Stimulated activated CD8-positive, alpha-beta memory T cell treated with anti-CD3 and anti-CD28 coated beads, Interleukin-2, amount 100 ng/mL, for 48 hours (primary cell): ENCODE measurements at regions not wholly inside any gene's neighbourhood (a gene's known extent, or its start where the extent isn't known, plus 50 kb on each side); places are given as distances from the start of the nearest gene placed in this dataset.
"Not testable (repeated sequence)": the region's sequence is repeated elsewhere in the genome, so short reads cannot be mapped to it uniquely, and the experiment has no call there.

Experiments
- DNase-seq, 2 donors: peaks; one replicate each; pipeline ENCODE4 v3.0.0-alpha.2; 2020; ENCODE audit warnings: low read depth in 2 of 2

DNA sequence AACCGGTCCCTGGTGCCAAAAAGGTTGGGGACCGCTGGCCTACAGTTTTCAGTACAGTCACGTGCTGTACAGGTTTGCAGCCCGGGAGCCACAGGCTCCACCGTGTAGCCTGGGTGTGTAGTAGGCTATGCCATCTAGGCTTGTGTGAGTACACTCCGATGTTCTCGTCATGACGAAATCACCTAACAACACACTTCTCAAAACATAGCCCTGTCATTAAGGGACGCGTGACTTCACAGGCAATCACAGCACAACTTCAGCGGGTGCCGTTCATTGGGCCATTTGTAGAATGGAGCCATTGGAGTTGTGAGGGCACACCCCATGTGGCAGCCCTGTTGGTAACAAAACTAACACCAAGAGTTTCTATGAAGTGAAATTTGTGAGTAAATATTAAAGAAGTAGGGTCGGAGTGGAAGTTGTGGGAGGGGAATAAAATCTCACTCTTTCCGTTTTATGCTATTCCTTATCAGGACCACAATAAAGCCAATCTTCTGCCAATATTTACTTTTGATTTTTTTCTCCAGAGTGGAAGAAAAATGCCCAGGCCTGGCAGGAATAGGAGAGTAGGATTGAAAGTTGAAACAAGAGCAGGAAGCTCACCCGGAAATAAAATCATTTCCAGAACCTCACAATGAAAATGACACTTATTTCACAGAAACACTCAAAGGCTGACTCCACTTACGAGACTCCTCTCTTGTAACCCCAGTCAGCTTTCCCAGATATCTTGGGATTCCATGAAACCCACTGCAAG is 63.7 kb upstream of the PTPN1 start:
- no peak for DNase-seq

DNA sequence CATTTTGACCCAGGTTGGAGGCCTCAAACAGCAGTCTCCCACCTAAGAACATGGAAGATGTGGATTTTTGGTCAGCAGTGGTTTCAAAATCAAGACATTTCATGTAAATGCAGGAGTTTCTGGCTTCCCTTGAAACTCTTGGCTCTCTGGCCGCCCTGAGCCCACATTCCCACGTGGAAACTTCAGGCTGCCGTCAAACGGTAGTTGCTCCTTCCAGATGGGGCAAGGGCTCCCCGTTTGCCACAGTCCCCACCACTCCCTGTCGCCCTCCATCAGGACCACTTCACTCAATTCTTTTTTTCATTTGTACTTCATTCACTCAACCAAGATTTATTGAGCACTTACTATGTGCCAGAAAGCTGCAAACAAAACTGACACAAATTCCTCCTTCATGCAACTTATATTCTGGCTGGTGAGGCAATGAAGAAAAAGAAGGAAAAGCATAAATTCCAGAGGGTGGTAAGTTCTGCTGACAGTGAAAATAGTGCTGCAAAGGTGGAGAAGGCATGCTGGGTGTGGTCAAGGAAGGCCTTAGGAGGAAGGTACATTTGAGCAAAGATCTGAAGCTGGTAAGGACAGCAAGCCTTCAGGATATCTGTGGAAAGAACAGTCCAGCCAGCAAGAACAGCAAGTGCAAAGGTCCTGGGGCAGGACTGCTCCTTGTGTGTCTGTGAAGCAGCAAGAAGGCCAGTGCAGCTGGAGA is 62.9 kb upstream of the PTPN1 start:
- DNase-seq, result no peak

DNA sequence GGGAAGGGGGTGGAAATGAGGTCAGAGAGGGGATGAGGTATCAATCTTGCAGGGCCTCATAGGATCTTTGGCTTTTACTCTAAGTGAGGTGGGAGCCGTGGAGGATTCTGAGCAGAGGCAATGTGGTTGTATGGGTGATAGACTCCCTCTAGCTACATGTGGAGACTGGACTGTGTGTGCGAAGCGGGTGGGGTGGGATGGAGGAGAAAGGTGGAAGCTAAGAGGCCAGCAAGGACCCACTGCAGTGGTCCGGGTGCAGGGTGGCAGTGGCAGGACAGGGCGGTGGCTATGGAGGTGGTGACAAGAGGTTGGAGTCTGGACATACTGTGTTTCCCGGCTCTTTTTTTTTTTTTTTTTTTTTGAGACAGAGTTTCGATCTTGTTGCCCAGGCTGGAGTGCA is 62.4 kb upstream of the PTPN1 start:
- DNase-seq, result no peak

DNA sequence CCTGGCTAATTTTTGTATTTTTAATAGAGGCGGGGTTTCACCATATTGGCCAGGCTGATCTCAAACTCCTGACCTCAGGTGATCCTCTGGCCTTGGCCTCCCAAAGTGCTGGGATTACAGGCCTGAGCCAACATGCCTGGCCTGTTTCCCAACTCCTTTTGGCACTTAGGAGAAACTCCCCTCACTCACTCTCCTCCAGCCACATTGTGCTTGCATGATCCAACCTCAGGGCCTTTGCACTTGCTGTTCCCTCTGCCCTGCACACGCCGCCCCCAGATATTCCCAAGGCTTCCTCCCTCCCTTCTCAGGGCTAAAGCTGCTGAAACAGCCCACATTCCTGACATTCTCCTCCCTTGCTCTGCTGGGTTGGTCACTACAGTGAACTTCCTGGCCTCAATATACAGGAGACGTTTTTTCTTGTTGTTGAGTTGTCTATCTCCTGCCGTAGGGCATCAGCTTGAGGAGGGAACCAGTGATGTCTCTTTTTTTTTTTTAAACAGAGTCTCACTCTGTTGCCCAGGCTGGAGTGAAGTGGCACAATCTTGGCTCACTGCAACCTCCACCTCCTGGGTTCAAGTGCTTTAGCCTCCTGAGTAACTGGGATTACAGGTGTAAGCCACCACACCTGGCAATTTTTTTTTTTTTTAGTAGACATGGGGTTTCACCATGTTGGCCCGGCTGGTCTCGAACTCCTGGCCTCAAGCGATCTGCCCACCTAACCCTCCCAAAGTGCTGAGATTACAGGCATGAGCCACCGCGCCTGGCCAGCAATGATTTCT is 61.4 kb upstream of the PTPN1 start:
- DNase-seq, result not testable (repeated sequence)

DNA sequence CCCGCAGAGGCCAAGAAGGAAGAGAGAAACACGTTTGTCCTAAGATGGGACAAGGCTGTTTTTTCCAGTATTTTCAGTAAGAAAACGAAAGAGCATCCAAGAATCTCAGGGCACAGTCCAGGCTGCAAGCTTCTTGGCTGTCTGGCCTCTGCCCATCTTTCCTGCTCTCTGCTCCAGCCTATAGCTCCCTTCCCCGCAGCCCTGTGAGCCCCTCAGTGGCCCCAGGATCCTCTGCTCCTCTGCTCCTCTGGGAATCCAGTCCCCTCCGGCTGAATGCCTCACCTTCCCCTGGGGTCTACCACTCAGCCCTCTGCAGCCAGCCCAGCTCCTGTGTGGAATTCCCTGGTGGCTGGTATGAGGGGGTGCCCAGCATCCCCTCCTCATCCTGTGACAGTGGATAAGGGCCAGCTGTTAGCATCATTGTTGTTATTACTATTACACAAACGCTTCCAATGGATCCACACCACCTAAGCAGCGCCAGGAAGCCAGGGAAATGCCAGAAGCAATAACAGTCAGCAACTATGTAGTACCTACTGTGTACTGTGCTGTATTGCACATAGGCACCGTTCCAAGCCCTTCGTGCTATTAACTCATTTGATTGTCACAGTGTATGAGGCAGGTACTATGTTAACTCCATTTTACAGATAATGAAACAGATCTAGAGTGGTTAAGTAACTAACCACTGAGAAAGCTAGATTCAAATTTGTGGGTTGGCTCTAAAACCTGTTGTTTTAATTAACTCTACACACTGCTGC is 60.3 kb upstream of the PTPN1 start:
- DNase-seq, result no peak

DNA sequence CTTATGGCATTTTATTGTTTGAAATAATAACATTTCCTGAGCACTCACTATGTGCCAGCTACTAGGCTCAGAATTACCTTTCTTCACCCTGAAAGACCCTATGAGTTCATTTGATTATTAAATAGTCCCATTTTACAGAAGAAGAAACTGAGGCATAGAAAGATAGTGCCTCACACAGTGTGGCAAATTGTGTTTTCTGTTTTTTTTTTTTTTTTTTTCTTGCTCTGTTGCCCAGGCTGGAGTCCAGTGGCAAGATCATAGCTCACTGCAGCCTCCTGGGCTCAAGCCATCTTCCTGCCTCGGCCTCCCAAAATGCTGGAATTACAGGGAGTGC is 59.7 kb upstream of the PTPN1 start:
- DNase-seq, result no peak

DNA sequence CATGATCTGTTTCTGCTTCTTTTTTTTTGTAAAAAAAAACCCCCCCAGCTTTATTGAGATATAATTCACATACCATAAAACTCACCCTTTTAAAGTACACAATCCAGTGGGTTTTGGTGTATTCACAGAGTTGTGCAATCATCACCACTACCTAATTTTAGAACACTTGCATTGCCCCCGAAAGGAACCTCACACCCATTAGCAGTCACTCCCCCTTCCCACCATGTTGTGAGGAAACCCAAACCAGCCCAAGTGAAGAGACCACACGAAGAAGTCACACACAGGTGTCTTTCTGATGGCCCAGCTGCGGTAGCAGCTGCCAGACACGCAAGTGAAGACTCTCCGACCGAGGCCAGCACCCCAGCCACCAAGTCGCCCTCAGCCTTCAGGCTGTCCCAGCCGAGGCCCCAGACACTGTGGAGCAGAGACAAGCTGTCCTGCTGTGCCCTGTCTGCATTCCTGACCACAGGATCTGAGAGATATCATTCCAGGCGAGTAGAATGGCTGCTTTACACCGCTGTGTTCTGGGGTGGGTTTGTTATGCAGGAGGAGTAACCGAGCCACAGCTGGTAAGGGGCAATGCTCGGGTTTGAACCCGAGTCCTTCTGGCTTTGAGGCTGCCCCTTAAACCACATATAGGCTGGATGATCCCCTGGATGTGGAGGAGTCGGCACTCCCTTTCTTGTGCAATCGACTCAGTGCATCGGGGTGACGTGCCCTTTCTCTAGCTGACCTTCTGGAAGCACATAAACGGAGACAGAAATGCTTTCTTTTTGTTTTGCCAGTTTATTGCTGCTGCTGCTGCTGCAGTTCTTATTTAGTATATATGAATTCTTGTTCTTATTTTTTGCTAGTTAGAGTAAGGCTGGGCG is 59.1 kb upstream of the PTPN1 start:
- DNase-seq, result no peak

DNA sequence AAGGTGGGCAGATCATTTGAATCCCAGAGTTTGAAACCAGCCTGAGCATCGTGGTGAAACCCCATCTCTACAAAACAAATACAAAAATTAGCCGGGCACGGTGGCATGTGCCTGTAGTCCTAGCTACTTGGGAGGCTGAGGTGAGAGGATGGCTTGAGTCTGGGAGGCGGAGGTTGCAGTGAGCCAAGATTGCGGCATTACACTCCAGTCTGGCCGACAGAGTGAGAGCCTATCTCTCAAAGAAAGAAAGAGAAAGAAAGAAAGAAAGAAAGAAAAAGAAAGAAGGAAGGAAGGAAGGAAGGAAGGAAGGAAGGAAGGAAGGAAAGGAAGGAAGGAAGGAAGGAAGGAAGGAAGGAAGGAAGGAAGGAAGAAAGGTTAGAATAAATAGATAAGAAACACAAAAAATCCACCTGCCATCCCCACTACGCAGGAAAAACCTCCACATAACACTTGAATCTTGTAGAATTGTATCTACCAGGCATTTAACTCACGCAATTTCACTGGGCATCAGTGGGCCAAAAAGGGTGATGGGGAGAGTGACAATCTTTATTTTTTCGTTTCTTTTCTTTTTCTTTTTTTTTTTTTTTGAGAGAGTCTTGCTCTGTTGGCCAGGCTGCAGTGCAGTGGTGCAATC is 58.3 kb upstream of the PTPN1 start:
- not testable (repeated sequence) for DNase-seq

DNA sequence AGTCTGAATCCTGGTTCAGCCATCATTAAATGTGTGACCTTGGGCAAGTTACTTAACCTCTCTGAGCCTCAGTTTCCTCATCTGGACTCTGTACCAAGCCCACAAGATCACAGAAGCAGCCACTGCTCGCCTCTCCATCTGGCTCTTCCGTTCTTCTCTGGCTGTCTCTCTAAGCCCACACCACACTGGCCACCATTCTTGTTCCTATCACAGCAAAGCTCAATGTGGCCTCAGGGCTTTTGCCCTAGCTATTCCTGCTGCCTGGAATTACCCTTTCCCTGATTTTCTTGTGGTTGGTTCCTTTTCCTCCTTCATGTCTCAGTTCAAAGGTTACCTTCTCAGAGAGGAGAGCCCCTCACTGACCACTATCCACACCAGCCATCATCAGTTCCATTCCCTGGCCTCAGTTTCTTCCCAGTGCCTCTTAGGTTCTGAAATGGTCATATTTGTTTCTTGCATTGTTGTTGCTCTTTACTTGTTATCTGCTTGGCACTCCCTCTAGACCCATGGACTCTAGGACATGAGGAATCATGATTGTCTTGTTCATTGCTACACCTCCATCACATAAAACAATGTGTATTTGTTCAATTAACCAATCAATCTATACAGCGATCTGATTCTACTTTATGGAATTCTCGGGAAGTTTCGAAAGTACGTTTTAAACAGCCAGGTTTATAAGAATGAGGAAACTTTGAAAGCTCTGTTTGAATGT is 56.5 kb upstream of the PTPN1 start:
- DNase-seq, result no peak

DNA sequence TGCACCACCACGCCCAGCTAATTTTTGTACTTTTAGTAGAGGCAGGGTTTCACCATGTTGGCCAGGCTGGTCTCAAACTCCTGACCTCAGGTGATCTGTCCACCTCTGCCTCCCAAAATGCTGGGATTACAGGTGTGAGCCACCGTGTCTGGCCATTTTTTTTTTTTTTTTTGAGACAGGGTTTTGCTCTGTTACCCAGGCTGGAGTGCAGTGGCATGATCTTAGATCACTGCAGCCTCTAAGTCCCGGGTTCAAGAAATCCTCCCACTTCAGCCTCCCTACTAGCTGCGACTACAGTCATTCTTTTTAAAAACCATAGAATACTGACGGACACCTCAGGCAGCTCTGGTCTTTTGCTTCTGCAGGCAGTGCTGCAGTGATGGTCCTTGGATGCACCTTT is 54.9 kb upstream of the PTPN1 start:
- not testable (repeated sequence) for DNase-seq

DNA sequence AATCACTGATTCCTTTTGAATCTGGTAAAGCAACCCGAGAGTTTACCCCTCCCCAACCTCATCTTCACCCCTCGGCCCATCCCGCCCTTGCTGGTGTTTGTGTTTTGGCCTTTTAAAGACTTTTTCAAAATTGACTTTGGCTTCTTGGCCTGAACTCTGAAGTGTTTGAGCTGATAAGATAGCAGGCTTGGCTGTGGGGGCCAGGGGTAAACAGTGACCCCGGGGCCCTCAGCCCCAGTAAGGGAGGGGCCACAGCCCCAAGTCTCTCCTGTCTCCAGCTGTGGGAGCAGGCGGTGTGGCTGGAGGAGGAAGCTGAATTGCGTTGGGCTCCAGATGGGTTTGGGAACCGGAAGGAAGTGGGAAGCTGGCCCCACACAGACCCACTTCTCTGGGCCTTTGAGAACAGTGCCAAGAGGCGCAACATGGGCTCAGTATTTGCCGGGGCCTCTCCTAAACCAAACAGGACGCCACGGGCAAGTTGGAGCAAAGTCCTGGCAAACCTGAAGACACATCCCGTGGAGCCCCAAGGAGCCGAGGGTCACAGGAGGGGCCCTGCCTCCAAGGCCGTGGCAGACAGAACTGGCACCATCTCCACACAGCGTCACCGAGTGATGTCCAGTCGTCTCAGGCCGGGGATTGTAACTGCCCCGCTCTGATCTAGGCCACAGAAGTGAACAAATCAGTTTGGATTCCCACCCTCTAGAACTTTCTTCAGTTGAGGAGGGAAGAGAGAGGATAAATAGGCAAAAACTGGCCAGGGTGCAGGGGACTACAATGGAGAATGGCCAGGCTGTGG is 54.3 kb upstream of the PTPN1 start:
- no peak for DNase-seq

DNA sequence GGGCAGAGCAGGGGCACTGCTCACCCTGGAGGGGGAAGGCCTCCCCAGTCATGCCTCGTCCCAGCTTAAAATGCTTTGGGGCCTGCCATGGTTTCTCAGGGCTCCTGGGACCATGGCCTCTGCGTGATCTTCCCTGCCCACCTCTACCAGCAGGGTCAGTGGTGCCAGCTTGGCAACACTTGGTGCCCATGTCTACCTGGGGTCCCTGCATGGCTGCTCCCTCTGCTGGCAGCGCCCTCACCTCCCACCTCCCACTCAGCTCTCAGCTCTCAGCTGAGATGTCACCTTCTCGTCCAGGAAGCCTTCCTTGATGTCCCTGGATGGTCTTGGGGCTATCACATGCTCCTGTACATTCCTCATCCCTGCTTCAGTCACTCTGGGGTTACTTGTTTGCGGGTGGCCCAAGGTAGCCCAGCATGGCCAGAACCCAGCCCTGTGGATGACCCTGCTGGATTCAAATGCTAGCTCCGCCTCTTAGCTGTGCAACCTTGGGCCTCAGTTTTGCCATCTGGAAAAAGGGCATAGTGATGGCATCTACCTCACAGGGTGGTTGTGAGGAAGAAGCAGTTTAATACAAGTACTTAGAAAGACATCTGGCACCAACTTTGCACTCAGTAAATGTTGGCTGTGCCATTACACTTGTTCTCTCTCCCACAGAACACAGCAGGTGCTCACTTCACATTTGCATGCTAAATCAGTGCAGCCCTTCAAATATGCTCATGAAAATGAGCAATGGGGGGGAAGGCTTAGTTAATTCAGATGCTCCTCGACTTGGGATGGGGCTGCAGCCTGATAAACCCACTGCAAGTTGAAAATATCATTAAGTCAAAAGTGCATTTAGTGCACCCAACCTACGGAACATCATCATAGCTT is 53.5 kb upstream of the PTPN1 start:
- no peak for DNase-seq

DNA sequence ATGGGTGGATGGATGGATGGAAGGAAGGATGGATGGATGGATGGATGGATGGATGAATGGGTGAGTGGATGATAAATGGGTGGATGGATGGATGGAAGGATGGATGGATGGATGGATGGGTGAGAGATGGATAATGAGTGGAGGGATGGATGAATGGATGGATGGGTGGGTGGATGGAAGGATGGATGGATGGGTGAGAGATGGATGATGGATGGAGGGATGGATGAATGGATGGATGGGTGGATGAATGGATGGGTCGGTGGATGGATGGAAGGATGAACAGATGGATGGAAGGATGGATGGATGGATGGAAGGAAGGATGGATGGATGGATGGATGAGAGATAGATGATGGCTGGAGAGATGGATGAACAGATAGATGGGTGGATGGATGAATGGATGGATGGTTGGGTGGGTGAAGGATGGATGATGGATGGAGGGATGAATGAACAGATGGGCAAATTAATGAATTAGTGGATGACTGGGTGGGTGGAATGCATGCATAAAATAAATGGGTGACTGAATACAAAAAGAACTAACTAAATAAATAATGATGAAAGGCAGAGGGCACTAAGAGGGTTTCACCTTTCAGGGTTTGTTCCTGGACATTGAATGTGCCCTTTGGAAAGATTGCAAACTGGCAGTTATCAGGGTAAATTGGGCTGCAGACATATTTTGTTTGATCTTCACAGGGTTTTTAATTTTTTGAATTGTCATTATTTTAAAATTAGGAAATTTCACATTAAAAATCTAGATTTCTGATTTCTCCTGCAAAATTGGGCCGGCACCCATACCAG is 50.9 kb upstream of the PTPN1 start:
- DNase-seq, result no peak

DNA sequence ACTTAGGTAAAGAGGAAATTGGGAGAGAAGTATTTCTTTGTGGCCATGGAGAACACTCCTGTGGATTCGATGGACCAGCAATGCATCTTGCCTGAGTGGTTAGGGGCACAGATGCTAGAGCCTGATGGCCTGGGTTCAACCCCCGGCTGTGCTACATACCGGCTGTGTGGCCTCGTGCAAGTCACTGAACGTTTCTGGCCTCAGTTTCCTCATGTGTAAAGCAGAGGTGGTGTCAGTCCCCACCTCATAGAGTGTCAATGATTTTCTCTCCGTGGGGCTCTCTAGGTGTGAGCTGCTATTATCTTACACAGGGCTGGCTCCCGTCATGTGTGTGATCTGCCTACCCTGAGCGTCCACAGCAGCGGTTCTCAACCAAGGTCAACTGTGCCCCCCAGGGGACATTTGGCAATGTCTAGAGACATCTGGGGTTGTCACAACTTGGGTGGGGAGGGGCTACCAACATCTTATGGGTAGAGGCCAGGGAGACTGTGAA is 50.0 kb upstream of the PTPN1 start:
- no peak for DNase-seq
